ENCODE measurements at regions not wholly inside any gene's neighbourhood (a gene's known extent, or its start where the extent isn't known, plus 50 kb on each side); places are given as distances from the start of the nearest gene placed in this dataset.
A peak's percentile ranks its signal among the peaks of the same experiment; 100 is the strongest.
"Not testable (repeated sequence)": the region's sequence is repeated elsewhere in the genome, so short reads cannot be mapped to it uniquely, and the experiment has no call there.

- no peak for DNase-seq
Observed at GRCh38 chrX:74063426-74064155, 211.1 kb upstream of the XIST start.

GRCh38 chrX:74061879-74062278 lies 209.4 kb upstream of the XIST start:
- no peak for DNase-seq

- no peak for DNase-seq
Observed at GRCh38 chrX:74049126-74049525, 196.6 kb upstream of the XIST start.

GRCh38 chrX:74034066-74034465 lies 181.6 kb upstream of the XIST start:
- DNase-seq, result not testable (repeated sequence)

- DNase-seq, result not testable (repeated sequence)
Observed at GRCh38 chrX:74031527-74031926, 179.0 kb upstream of the XIST start.

- not testable (repeated sequence) for DNase-seq
Observed at GRCh38 chrX:74030766-74031165, 178.3 kb upstream of the XIST start.

GRCh38 chrX:74025145-74025544 lies 172.6 kb upstream of the XIST start:
- DNase-seq, result not testable (repeated sequence)

- DNase-seq, result no peak
Observed at GRCh38 chrX:74023203-74023602, 170.7 kb upstream of the XIST start.

GRCh38 chrX:74018253-74018652 lies 165.7 kb upstream of the XIST start:
- no peak for DNase-seq

- peak; percentile 55 to 62 for DNase-seq
Observed at GRCh38 chrX:74015379-74016019, 163.0 kb upstream of the XIST start.

- no peak for DNase-seq
Observed at GRCh38 chrX:74009041-74009440, 156.5 kb upstream of the XIST start.

- no peak for DNase-seq
Observed at GRCh38 chrX:73992019-73992418, 139.5 kb upstream of the XIST start.

- no peak for DNase-seq
Observed at GRCh38 chrX:73987166-73987565, 134.7 kb upstream of the XIST start.

- no peak for DNase-seq
Observed at GRCh38 chrX:73979551-73980131, 127.1 kb upstream of the XIST start.

GRCh38 chrX:73977542-73978169 lies 125.1 kb upstream of the XIST start:
- DNase-seq, result no peak

GRCh38 chrX:73967461-73967860 lies 114.9 kb upstream of the XIST start:
- not testable (repeated sequence) for DNase-seq

- DNase-seq, result no peak
Observed at GRCh38 chrX:73965833-73966232, 113.3 kb upstream of the XIST start.

GRCh38 chrX:73964579-73964978 lies 112.1 kb upstream of the XIST start:
- no peak for DNase-seq

- DNase-seq, result no peak
Observed at GRCh38 chrX:73963682-73964081, 111.2 kb upstream of the XIST start.

- DNase-seq, result no peak
Observed at GRCh38 chrX:73962948-73963347, 110.4 kb upstream of the XIST start.

- DNase-seq, result not testable (repeated sequence)
Observed at GRCh38 chrX:73961867-73962266, 109.4 kb upstream of the XIST start.

GRCh38 chrX:73944563-73944908 lies 92.0 kb upstream of the XIST start:
- DNase-seq, result peak in 1 of 2 donors; percentile 11

GRCh38 chrX:73943693-73944562 lies 91.4 kb upstream of the XIST start:
- DNase-seq, result peak; percentile 86 to 92

Data from inflammatory macrophage (primary cell).